ENCODE measurements at regions not wholly inside any gene's neighbourhood (a gene's known extent, or its start where the extent isn't known, plus 50 kb on each side); places are given as distances from the start of the nearest gene placed in this dataset.
"Not testable (repeated sequence)": the region's sequence is repeated elsewhere in the genome, so short reads cannot be mapped to it uniquely, and the experiment has no call there.

GRCh38 chr3:144743225-144743668 lies 771.6 kb downstream of the DIPK2A start:
- no peak for DNase-seq (ENCODE audit: low read depth in 2 of 2)

- no peak for DNase-seq (ENCODE audit: low read depth in 2 of 2)
These were observed 772.9 kb downstream of the DIPK2A start for GRCh38 chr3:144744473-144744872.

DNA sequence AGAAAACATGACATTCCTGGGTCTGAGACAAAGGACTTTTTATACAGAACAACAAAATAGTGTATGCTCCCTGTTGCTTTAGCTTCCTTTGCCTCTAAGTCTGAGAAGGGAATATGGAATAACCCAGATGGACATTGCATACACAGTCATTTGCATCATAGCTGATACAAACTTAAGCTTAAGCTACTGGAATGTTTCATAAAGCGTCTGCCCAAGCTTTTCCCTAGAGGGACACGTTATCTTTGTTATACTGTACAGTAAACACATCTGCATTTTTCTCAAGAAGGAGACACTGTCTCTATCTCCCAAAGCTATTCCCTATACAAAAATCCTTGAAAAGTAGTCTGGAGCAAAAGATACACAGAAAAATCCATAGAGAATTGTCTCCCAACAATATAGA lies 775.0 kb downstream of the DIPK2A start:
- DNase-seq (ENCODE audit: low read depth in 2 of 2) = no peak

DNA sequence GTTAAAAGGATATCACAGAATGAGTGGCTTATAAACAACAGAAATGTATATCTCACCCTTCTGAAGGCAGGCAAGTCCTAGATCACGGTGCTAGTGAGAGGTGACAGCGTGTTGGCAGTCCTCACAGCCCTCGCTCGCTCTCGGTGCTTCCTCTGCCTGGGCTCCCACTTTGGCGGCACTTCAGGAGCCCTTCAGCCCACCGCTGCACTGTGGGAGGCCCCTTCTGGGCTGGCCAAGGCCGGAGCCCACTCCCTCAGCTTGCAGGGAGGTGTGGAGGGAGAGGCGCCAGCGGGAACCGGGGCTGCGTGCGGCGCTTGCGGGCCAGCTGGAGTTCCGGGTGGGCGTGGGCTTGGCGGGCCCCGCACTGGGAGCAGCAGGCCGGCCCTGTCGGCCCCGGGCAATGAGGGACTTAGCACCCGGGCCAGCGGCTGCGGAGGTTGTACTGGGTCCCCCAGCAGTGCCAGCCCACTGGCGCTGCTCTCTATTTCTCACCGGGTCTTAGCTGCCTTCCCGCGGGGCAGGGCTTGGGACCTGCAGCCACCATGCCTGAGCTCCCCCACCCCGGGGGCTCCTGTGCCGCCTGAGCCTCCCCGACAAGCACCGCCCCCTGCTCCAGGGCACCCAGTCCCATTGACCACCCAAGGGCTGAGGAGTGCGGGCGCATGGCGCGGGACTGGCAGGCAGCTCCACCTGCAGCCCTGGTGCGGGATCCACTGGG lies 778.1 kb downstream of the DIPK2A start:
- not testable (repeated sequence) for DNase-seq (ENCODE audit: low read depth in 2 of 2)

GRCh38 chr3:144754076-144754783 lies 782.6 kb downstream of the DIPK2A start:
- DNase-seq (ENCODE audit: low read depth in 2 of 2) = no peak

DNA sequence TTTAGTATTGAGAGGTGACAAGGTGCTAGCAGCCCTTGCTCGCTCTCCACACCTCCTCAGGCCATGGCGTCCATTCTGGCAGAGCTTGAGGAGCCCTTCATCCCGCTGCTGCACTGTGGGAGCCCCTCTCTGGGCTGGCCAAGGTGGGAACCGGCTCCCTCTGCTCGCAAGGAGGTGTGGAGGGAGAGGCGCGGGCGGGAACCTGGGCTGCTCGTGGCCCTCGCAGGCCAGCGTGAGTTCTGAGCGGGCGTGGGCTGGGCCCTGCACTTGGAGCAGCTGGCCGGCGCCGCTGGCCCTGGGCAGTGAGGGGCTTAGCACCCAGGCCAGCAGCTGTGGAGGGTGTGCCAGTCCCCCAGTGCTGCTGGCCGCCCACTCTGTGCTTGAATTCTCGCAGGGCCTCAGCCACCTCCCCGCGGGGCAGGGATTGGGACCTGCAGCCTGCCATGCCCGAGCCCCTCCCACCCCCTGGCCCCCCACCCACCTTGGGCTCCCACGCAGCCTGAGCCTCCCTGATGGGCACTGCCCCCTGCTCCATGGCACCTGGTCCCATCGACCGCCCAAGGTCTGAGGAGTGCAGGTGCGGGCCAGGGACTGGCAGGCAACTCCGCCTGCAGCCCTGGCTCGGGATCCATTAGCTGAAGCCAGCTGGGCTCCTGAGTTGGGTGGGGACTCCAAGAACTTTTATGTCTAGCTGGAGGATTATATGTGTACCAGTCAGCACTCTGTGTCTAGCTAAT lies 785.2 kb downstream of the DIPK2A start:
- no peak for DNase-seq (ENCODE audit: low read depth in 2 of 2)

DNA sequence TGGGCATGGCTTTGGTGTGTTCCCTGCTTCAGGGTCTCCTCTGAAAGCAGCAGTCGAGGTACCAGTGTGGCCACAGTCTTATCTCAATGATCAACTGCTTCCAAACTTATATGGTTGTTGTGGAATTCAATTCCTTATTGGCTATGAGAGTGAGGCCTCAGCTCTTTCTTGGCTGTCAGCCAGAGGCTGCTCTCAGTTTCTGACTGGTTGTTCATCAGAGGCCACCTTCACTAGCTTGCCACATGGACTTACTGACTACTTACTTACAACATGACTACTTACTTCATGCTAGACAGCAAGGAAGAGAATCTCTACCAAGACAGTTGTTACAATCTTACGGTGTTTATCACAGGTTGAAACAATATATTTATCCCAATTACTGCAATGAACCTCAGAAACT lies 789.2 kb downstream of the DIPK2A start:
- DNase-seq (ENCODE audit: low read depth in 2 of 2) = no peak

DNA sequence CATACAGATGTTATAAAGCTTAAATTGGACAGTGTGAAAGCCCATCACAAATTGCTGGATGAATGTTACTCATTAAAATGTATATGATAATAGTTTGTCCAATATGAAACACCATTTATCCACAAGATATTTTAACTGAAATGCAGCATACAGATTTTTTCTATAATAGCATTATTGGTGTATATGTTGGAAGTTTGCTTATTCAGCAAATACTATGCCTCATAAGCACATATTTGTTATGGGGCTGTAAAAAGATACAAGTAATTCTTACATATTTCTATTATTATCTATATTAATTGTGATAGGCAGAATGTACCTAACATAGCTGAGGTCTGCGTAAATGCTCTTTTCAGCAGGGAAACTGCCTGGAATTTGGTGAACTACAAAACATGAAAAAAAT lies 790.5 kb downstream of the DIPK2A start:
- DNase-seq (ENCODE audit: low read depth in 2 of 2) = no peak

GRCh38 chr3:144763878-144764454 lies 792.3 kb downstream of the DIPK2A start:
- no peak for DNase-seq (ENCODE audit: low read depth in 2 of 2)

DNA sequence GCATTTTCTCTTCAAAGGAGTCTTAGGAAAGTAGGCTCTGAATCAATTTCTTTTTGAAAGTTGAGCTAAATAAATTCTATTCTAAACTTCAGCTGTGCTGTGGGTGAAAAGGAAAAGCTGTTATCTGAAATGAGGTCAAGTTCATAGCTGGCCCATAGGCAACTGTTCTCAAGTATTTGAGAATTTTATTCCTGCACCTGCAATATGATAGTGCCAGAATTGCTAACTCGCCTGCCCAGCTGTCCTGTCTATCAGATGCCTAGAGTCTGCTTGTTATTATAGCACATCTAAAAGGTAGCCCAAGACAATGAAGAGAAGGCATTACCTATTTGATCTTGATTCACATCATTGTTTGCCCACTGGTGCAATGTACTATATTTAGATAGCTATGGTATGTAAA lies 798.7 kb downstream of the DIPK2A start:
- DNase-seq (ENCODE audit: low read depth in 2 of 2) = no peak

GRCh38 chr3:144770915-144771351 lies 799.3 kb downstream of the DIPK2A start:
- DNase-seq (ENCODE audit: low read depth in 2 of 2) = peak in 1 of 2 experiments; percentile 7

- peak; percentile 91 for DNase-seq (ENCODE audit: low read depth in 2 of 2)
These were observed 799.8 kb downstream of the DIPK2A start for GRCh38 chr3:144771381-144771870.

- DNase-seq (ENCODE audit: low read depth in 2 of 2) = no peak
These were observed 800.7 kb downstream of the DIPK2A start for GRCh38 chr3:144772372-144772771.

- no peak for DNase-seq (ENCODE audit: low read depth in 2 of 2)
These were observed 801.7 kb downstream of the DIPK2A start for GRCh38 chr3:144773350-144773749.

DNA sequence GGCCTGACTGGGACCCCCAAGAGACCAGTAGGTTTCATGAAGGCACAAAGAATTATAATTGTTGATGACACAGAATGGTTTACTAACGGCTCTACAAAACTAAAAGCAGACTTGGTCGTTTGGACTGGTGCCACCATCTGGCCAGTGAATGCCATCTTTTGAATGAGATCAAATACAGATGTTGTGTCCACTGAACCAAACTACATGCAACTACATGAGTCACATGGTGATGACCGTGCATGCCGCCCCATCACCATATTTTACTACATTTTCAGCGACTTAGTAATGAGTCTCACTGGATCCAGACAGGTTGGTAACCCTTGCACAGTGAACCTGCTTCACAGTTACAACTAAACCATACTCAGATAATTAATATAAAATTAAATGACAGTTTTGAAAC lies 803.3 kb downstream of the DIPK2A start:
- peak in 1 of 2 experiments; percentile 16 for DNase-seq (ENCODE audit: low read depth in 2 of 2)

DNA sequence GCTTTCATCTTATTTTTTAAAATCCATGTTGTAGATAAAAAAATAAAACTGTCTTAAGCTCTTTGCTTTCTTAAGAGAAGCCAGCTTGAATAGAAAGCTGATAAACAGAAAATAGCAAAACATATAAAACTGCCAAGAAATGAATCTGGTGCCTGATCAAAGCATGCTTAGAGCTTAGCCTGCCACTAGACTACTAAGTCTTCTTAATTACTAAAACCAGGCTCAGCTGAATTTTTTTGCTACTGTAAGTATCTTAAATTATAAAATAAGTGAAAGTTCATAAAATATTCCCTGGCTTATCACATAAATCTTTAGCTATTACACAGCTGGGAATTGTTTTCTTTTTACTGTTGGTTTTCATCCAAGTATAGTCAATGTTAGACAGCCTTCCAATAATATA lies 803.9 kb downstream of the DIPK2A start:
- DNase-seq (ENCODE audit: low read depth in 2 of 2) = peak in 1 of 2 experiments; percentile 9

DNA sequence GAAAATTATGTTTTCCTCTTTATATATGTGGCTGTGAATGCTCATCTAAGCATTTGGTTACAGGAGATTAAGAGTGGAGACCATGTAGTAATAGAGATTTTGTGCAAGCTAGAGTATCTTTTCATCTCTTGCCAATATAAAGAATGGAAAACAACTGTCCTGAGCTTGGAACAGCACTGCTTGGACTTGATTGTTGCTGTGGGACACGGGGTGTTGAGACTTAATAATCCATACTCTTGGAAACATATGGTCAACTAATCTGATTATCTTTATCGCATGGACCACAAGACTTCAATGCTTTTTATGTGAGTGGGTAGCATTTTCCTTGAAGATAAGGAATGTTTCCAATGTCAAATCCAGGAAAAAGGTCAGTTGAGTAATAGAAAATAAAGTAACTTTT lies 806.3 kb downstream of the DIPK2A start:
- no peak for DNase-seq (ENCODE audit: low read depth in 2 of 2)

DNA sequence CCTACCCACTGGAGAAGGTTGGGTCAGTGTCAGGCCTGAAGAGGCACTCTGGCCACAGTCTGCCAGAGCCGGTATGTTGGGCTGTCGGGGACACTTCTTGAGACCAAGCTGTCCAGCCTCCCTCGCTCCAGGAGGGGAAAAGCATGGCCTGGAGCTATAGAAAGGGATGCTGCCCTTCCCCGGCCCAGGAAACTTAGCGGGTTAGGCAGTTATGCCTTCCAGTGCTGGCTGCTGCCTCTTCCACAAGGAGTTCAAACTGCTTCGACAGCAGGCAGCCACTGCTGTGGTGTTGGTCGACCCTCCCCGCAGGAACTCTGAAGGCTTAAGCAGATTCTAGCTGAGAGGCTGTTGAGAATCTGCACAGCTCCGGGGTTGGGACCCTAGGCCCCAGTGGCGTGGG lies 819.4 kb downstream of the DIPK2A start:
- no peak for DNase-seq (ENCODE audit: low read depth in 2 of 2)

- no peak for DNase-seq (ENCODE audit: low read depth in 2 of 2)
These were observed 830.3 kb downstream of the DIPK2A start for GRCh38 chr3:144801890-144802289.

GRCh38 chr3:144809380-144809779 lies 837.8 kb downstream of the DIPK2A start:
- DNase-seq (ENCODE audit: low read depth in 2 of 2) = no peak

GRCh38 chr3:144810160-144810559 lies 838.5 kb downstream of the DIPK2A start:
- DNase-seq (ENCODE audit: low read depth in 2 of 2) = no peak

- peak; percentile 39 to 44 for DNase-seq (ENCODE audit: low read depth in 2 of 2)
These were observed 844.0 kb downstream of the DIPK2A start for GRCh38 chr3:144815655-144816054.
